GM23338 (cell line): ENCODE measurements at regions not wholly inside any gene's neighbourhood (a gene's known extent, or its start where the extent isn't known, plus 50 kb on each side); places are given as distances from the start of the nearest gene placed in this dataset.

Source experiments
- ATAC-seq: fragments of 200-7000 bp; cut with Tn5 transposase; 3 replicates; pipeline ENCODE4 v1.9.1; 2020
- DNase-seq: peaks from one replicate; pipeline ENCODE4 v3.0.0-alpha.2; 2015; ENCODE audit warnings: low spot score
- H2AFZ ChIP-seq: fragments of 200-600 bp; sonication (generic); 2 replicates; pipeline ENCODE4 v1.8.0; 2016; ENCODE audit warnings: antibody characterized with exemption, mild to moderate bottlenecking, moderate library complexity
- H3F3A ChIP-seq: fragments of 200-600 bp; sonication (generic); replicated peaks from 2 replicates; pipeline ENCODE4 v1.8.0; 2017; ENCODE audit warnings: antibody characterized with exemption, mixed run types, low read depth
- H3K27ac ChIP-seq: fragments of 200-600 bp; sonication (generic); 2 replicates; pipeline ENCODE4 v1.6.1; 2016; ENCODE audit warnings: low read depth
- H3K27me3 ChIP-seq: fragments of 200-600 bp; sonication (generic); 2 replicates; pipeline ENCODE4 v1.8.0; 2016; ENCODE audit warnings: mild to moderate bottlenecking, mixed run types, moderate library complexity; ENCODE audit not compliant: insufficient read depth
- H3K36me3 ChIP-seq: fragments of 200-600 bp; sonication (generic); 2 replicates; pipeline ENCODE4 v1.8.0; 2016; ENCODE audit warnings: mild to moderate bottlenecking; ENCODE audit not compliant: insufficient read depth
- H3K4me1 ChIP-seq: fragments of 200-600 bp; sonication (generic); 2 replicates; pipeline ENCODE4 v1.8.0; 2016; ENCODE audit warnings: mild to moderate bottlenecking, moderate library complexity; ENCODE audit not compliant: insufficient read depth
- H3K4me2 ChIP-seq: fragments of 200-600 bp; sonication (generic); 2 replicates; pipeline ENCODE4 v1.7.1; 2017; ENCODE audit warnings: mixed run types
- H3K4me3 ChIP-seq: fragments of 200-600 bp; sonication (generic); 2 replicates; pipeline ENCODE4 v1.6.1; 2016; ENCODE audit warnings: mixed run types
- H3K79me2 ChIP-seq: fragments of 200-600 bp; sonication (generic); replicated peaks from 2 replicates; pipeline ENCODE4 v1.8.0; 2017; ENCODE audit warnings: mild to moderate bottlenecking; ENCODE audit not compliant: insufficient read depth
- H3K9me2 ChIP-seq: fragments of 200-600 bp; sonication (generic); 2 replicates; pipeline ENCODE4 v1.8.0; 2017; ENCODE audit not compliant: insufficient read depth
- H4K20me1 ChIP-seq: fragments of 200-600 bp; sonication (generic); replicated peaks from 2 replicates; pipeline ENCODE4 v1.8.0; 2017; ENCODE audit warnings: mild to moderate bottlenecking; ENCODE audit not compliant: insufficient read depth
- H3K27ac Mint-ChIP-seq: 2 replicates; pipeline ENCODE4 v1.8.0; 2020; ENCODE audit warnings: inconsistent platforms, mild to moderate bottlenecking, moderate library complexity, mixed read lengths
- H3K27me3 Mint-ChIP-seq: 3 replicates; pipeline ENCODE4 v1.8.0; 2022; ENCODE audit warnings: low read depth, mild to moderate bottlenecking, moderate library complexity, mixed read lengths, inconsistent platforms; ENCODE audit not compliant: insufficient read depth, poor library complexity
- H3K36me3 Mint-ChIP-seq: 3 replicates; pipeline ENCODE4 v1.8.0; 2021; ENCODE audit warnings: low read depth, mild to moderate bottlenecking, inconsistent platforms, moderate library complexity, mixed read lengths
- H3K4me1 Mint-ChIP-seq: 3 replicates; pipeline ENCODE4 v1.8.0; 2020; ENCODE audit warnings: mild to moderate bottlenecking, inconsistent platforms, mixed read lengths
- H3K4me3 Mint-ChIP-seq: 3 replicates; pipeline ENCODE4 v1.8.0; 2021; ENCODE audit warnings: moderate library complexity, mild to moderate bottlenecking, inconsistent platforms, mixed read lengths
- H3K9me3 Mint-ChIP-seq: 3 replicates; pipeline ENCODE4 v1.8.0; 2020; ENCODE audit warnings: moderate library complexity, mild to moderate bottlenecking, inconsistent platforms, mixed read lengths
- CREB1 ChIP-seq: fragments of 250-450 bp; sonication (Bioruptor Pico); IDR thresholded peaks from 2 replicates; pipeline ENCODE4 v1.5.0; 2020; ENCODE audit warnings: low read depth, mild to moderate bottlenecking, moderate library complexity
- CTCF ChIP-seq, 2 experiments: fragments of 200-600 bp in 1 of 2; sonication (generic) in 1 of 2; conservative IDR thresholded peaks; 2 replicates each; pipeline versions ENCODE4 v1.5.1 to v1.6.1; 2016 to 2017; ENCODE audit warnings: antibody characterized with exemption in 2 of 2, low read depth in 2 of 2, mild to moderate bottlenecking in 2 of 2, moderate library complexity in 1 of 2
- EZH2 ChIP-seq: fragments of 200-600 bp; sonication (generic); IDR thresholded peaks from one replicate; pipeline ENCODE4 v1.8.0; 2017; ENCODE audit warnings: antibody characterized with exemption, mild to moderate bottlenecking, low read depth; ENCODE audit not compliant: unreplicated experiment
- EZH2phosphoT487 ChIP-seq: fragments of 200-600 bp; sonication (generic); IDR thresholded peaks from one replicate; pipeline ENCODE4 v1.8.1; 2018; ENCODE audit warnings: antibody characterized with exemption; ENCODE audit not compliant: unreplicated experiment
- JUNB ChIP-seq: IDR thresholded peaks from one replicate; pipeline ENCODE4 v1.6.1; 2016; ENCODE audit warnings: antibody characterized with exemption; ENCODE audit not compliant: unreplicated experiment
- NANOG ChIP-seq: IDR thresholded peaks from 2 replicates; pipeline ENCODE4 v1.6.1; 2016; ENCODE audit warnings: antibody characterized with exemption, borderline replicate concordance
- POLR2AphosphoS5 ChIP-seq: IDR thresholded peaks from 2 replicates; pipeline ENCODE4 v1.6.1; 2016; ENCODE audit warnings: antibody characterized with exemption, low read depth
- REST ChIP-seq: IDR thresholded peaks from one replicate; pipeline ENCODE4 v1.6.1; 2018; ENCODE audit warnings: antibody characterized with exemption; ENCODE audit not compliant: unreplicated experiment
- STAT1 ChIP-seq: IDR thresholded peaks from one replicate; pipeline ENCODE4 v1.6.1; 2016; ENCODE audit warnings: antibody characterized with exemption; ENCODE audit not compliant: unreplicated experiment
- ZNF114 ChIP-seq: fragments of 250-450 bp; sonication (Bioruptor Pico); IDR thresholded peaks from 2 replicates; pipeline ENCODE4 v1.5.0; 2020; ENCODE audit warnings: mild to moderate bottlenecking, moderate library complexity
- ZNF331 ChIP-seq: fragments of 250-450 bp; sonication (Bioruptor Pico); IDR thresholded peaks from 2 replicates; pipeline ENCODE4 v1.5.0; 2020; ENCODE audit warnings: low read depth, mild to moderate bottlenecking, moderate library complexity
- TF ChIP-seq, protein P1 (sequence below): IDR thresholded peaks from 2 replicates; pipeline ENCODE4 v1.6.1; 2016; ENCODE audit warnings: antibody characterized with exemption

DNA sequence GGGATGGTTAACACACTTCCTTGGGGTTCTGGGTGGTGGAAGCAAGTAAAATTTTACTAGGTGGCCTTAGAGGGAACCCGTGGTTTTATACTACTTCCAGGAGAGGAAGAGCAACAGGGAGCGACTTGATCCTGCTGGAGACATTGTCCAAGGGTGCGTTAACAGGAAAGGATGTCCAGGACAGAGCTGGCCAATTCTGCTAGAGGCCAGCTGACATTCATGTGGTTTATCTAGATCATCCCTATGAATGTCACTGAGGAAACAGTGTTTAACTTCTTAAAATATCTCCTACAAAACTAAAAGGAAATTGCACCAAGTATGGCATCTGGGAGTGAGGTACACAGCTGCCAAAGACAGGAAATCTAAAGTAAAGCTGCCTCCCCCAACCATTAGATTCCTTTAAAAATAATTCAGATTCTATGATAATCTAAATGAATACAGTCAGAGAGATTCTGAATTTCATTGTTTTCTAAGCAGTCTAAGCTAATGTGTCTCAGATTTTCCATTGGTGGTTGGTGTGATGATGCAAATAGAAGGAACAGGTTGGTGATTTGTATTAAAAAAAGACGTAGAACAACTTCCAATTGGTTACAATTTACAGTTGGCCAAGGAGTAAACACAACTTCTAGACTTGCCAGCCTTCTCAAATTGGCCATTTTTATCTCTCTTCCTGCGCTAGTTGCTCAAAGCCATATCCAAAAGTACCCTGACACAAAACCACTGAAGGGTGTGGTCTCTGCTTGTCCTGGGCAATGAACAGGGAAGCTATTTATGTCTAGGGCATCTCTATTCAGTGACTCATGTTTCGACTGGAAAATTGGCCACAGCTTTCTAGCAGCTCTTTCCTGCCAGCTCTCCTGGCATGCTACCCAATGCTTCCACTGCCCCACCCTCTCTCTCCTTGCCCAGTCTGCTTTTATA lies 574.7 kb upstream of the MEF2C start:
- ATAC-seq (no peak), DNase-seq (no peak)
- H3K27ac Mint-ChIP-seq, result no peak overlapping the region
- TF ChIP-seq EZH2, result no peak
- TF ChIP-seq STAT1, result no peak
- TF ChIP-seq NANOG, result no peak
- TF ChIP-seq CTCF (conservative IDR thresholded peaks at IDR 0.05; ENCODE audit: low read depth in 2 of 2), result no peak
- H3K4me3 ChIP-seq, result no peak overlapping the region
- no peaks in the 10 kb centered on the region for H3K27me3 ChIP-seq
- peaks cover 2% of the 10 kb centered on the region for H3K27me3 Mint-ChIP-seq
- H3K36me3 ChIP-seq, result no peaks in the 10 kb centered on the region
- peaks cover 4% of the 10 kb centered on the region; the same call in 1 of the 2 replicates for H3K9me2 ChIP-seq
- H3K27ac ChIP-seq, result no peak overlapping the region
- H3K9me3 Mint-ChIP-seq, result no peaks in the 10 kb centered on the region
- H3K4me1 Mint-ChIP-seq, result no peaks in the 10 kb centered on the region
- no peak overlapping the region for H3K4me2 ChIP-seq
- no peaks in the 10 kb centered on the region for H3K36me3 Mint-ChIP-seq
- no peak overlapping the region for H3K4me3 Mint-ChIP-seq
- H4K20me1 ChIP-seq, result no peaks in the 10 kb centered on the region
- no peaks in the 10 kb centered on the region for H3K79me2 ChIP-seq
- H3K4me1 ChIP-seq, result no peaks in the 10 kb centered on the region
- H3F3A ChIP-seq, result no peaks in the 10 kb centered on the region
- H2AFZ ChIP-seq, result peak overlapping the region; percentile 48; the same call in 1 of the 2 replicates

DNA sequence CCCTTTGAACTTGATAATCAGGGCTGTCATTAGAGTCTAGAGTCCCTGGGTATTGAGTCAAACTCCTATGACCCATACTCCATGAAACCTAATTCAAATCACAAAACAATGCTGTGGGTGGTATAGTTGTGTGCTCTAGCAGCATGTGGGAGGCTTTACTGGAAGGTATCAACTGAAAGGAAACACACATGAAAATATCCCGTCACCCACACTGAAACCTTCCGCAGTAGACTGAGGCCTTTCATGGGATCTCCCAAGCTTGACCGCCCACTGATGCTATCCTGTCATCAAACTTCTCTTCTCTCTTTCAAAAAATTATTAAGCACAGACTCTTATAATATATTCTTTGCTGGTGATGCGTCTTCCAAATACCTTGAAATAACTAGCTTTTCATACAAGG lies 569.1 kb upstream of the MEF2C start:
- no peaks in the 10 kb centered on the region for H3K36me3 Mint-ChIP-seq
- H3K9me2 ChIP-seq, result no peaks in the 10 kb centered on the region
- H3K4me3 Mint-ChIP-seq, result no peak overlapping the region
- no peak overlapping the region for H3K4me3 ChIP-seq
- no peak overlapping the region for H3K27ac Mint-ChIP-seq
- no peak overlapping the region; the same call in 1 of the 2 replicates for H3K4me2 ChIP-seq
- no peaks in the 10 kb centered on the region for H3K36me3 ChIP-seq
- H3K9me3 Mint-ChIP-seq, result no peaks in the 10 kb centered on the region
- H3K79me2 ChIP-seq, result no peaks in the 10 kb centered on the region
- H3K27ac ChIP-seq, result no peak overlapping the region
- H3K4me1 Mint-ChIP-seq, result peaks cover 39% of the 10 kb centered on the region
- H4K20me1 ChIP-seq, result no peaks in the 10 kb centered on the region
- H3K27me3 Mint-ChIP-seq, result peaks cover 2% of the 10 kb centered on the region
- no peaks in the 10 kb centered on the region for H3K27me3 ChIP-seq
- ATAC-seq (no peak), DNase-seq (no peak)
- no peaks in the 10 kb centered on the region for H3F3A ChIP-seq
- H3K4me1 ChIP-seq, result peaks cover 42% of the 10 kb centered on the region
- no peak overlapping the region for H2AFZ ChIP-seq
- TF ChIP-seq NANOG (no peak), STAT1 (no peak), EZH2phosphoT487 (no peak), JUNB (no peak), CREB1 (CRISPR knock-in tag) (no peak), ZNF114 (CRISPR knock-in tag) (no peak), CTCF (conservative IDR thresholded peaks at IDR 0.05; ENCODE audit: low read depth in 2 of 2) (no peak), REST (no peak), EZH2 (no peak), ZNF331 (no peak), POLR2AphosphoS5 (no peak)
- TF ChIP-seq, protein P1, sequence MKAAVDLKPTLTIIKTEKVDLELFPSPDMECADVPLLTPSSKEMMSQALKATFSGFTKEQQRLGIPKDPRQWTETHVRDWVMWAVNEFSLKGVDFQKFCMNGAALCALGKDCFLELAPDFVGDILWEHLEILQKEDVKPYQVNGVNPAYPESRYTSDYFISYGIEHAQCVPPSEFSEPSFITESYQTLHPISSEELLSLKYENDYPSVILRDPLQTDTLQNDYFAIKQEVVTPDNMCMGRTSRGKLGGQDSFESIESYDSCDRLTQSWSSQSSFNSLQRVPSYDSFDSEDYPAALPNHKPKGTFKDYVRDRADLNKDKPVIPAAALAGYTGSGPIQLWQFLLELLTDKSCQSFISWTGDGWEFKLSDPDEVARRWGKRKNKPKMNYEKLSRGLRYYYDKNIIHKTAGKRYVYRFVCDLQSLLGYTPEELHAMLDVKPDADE, result no peak
